ENCODE measurements at regions not wholly inside any gene's neighbourhood (a gene's known extent, or its start where the extent isn't known, plus 50 kb on each side); places are given as distances from the start of the nearest gene placed in this dataset.

- TF ChIP-seq, protein P1, sequence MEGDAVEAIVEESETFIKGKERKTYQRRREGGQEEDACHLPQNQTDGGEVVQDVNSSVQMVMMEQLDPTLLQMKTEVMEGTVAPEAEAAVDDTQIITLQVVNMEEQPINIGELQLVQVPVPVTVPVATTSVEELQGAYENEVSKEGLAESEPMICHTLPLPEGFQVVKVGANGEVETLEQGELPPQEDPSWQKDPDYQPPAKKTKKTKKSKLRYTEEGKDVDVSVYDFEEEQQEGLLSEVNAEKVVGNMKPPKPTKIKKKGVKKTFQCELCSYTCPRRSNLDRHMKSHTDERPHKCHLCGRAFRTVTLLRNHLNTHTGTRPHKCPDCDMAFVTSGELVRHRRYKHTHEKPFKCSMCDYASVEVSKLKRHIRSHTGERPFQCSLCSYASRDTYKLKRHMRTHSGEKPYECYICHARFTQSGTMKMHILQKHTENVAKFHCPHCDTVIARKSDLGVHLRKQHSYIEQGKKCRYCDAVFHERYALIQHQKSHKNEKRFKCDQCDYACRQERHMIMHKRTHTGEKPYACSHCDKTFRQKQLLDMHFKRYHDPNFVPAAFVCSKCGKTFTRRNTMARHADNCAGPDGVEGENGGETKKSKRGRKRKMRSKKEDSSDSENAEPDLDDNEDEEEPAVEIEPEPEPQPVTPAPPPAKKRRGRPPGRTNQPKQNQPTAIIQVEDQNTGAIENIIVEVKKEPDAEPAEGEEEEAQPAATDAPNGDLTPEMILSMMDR (IDR thresholded peaks at IDR 0.05), result no peak
- no peak for TF ChIP-seq POLR2AphosphoS5 (IDR thresholded peaks at IDR 0.05; ENCODE audit: low read depth, low read length)
- TF ChIP-seq REST (IDR thresholded peaks at IDR 0.05; ENCODE audit: insufficient read depth in 1 of 2, low read depth in 2 of 2, low read length in 1 of 2), result no peak
- no peak for TF ChIP-seq SIN3A (IDR thresholded peaks at IDR 0.05; ENCODE audit: borderline replicate concordance, insufficient read depth, low read depth, low read length)
Observed at GRCh38 chr3:29227307-29227706, 53.6 kb upstream of the RBMS3 start.
